Urothelium cell line (cell line): ENCODE measurements at regions not wholly inside any gene's neighbourhood (a gene's known extent, or its start where the extent isn't known, plus 50 kb on each side); places are given as distances from the start of the nearest gene placed in this dataset.

Experiments
- DNase-seq: peaks from one replicate; pipeline ENCODE4 v3.0.0; 2011; ENCODE audit warnings: low spot score, mixed read lengths
- FAIRE-seq: peaks from 2 replicates; lab custom pipeline; 2011; peaks lifted over from hg19 to GRCh38; lab: Jason Lieb, UNC

- FAIRE-seq (no peak), DNase-seq (no peak)
Measured at GRCh38 chr1:204818998-204819397, 51.7 kb upstream of the NFASC start.

GRCh38 chr1:204819495-204819894 lies 51.2 kb upstream of the NFASC start:
- FAIRE-seq: no peak
- DNase-seq: no peak
